Fibroblast of the aortic adventitia (primary cell): ENCODE measurements at regions not wholly inside any gene's neighbourhood (a gene's known extent, or its start where the extent isn't known, plus 50 kb on each side); places are given as distances from the start of the nearest gene placed in this dataset.

ENCODE experiments used
- DNase-seq: peaks from one replicate; pipeline ENCODE4 v3.0.0-alpha.2; 2010; ENCODE audit warnings: low read depth
- H3K4me3 ChIP-seq: 2 replicates; pipeline ENCODE4 v1.5.1; 2011; ENCODE audit warnings: low read depth, mild to moderate bottlenecking, control low read depth, low read length, moderate library complexity
- CTCF ChIP-seq: IDR thresholded peaks from 2 replicates; pipeline ENCODE4 v1.5.1; 2011; ENCODE audit warnings: mild to moderate bottlenecking, low read length, control low read depth, inconsistent platforms; ENCODE audit not compliant: insufficient read depth

DNA sequence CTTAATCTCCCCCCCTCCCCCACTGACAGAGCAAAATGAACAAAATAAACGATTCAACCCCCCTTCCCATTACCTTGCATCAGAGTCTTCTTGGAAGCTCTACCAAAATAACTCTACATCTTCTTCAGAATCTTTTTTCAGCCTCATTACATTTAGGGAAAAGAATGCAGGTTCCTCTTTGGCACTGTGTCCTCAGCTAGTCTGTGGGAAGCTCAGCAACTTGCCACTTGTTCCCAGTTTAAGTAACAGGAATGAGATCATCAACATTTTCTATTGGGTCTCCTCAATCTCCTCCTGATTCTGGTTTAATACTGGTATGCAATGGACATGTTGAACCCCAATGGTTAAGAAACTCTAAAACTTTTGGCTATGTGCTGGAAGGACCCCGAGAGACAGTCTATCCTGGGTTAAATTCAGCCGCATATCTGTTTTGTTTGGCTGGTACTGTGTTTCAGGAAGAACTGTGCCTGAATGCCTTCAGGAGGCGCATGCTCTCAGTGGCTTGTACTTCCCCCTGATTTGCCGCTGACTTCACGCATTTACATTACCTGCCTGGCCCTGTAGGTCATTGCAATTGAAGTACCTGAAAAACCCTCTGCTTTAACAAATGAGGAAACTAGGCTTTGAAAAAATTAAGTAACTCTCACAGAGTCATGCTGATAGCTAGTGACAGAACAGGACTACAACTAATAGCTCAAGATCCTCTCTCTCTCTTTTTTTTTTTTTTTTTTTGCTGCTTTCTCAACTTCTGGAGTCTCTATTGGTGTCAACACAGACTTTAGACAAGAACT is 78.1 kb upstream of the HMHB1 start:
- no peak for TF ChIP-seq CTCF
- H3K4me3 ChIP-seq: no peak overlapping the region
- peak; percentile 61 for DNase-seq

DNA sequence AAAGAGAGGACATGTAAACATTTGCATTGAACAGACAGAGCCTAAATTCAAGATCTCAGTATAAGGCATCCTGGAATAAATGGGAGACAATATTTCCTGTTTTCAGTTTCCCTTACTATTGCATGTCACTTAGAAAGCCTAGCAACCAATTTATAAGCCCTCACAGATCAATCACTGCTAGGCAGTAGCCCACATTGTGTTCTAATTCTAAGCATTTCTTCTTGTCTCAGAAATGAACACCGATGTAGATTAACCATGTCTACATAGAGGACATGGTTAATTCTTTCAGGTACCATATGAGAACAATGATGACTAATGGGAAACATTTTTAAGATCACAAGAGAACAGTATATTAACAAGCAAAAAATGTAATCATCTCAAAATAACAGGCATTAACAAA is 79.6 kb upstream of the HMHB1 start:
- H3K4me3 ChIP-seq: no peak overlapping the region
- DNase-seq: no peak
- TF ChIP-seq CTCF: no peak

DNA sequence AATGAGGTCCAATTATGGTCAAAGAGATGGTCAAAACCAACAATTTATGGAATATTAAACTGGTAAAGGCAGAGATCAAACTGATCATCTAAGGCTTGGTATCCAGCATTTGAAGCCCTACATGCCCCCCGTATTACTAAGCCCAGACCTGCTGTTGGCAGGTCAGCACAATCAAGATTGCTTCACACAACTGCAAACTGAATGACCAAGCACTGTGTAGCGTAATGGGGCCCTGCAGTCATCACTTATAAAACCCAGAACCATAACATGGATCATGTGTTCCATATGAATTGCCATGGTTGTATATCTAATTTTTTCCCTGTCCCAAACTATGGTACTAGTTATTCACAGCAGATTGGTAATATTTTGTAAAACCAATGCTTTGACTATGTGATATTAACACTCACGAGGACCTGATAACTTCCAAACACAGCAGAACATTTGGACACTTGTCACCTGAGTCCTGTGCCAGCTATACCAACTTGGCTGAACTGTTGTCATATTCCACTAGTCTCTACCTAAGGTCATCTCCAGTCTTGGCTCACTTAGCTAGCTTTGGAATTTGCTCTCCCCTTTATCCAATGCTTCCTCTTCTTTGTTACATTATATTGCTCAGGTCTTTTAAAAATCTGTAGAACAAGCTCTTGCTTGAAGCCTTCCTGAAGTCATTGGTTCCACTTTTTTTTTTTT is 81.7 kb upstream of the HMHB1 start:
- TF ChIP-seq CTCF: no peak
- no peak for DNase-seq
- no peak overlapping the region for H3K4me3 ChIP-seq

GRCh38 chr5:143729334-143729946 is 82.5 kb upstream of the HMHB1 start:
- DNase-seq: no peak
- TF ChIP-seq CTCF: no peak

GRCh38 chr5:143723159-143723558 is 88.8 kb upstream of the HMHB1 start:
- no peak for DNase-seq
- H3K4me3 ChIP-seq: no peak overlapping the region
- TF ChIP-seq CTCF: no peak

More at GRCh38 chr5:143729334-143729946, 82.5 kb upstream of the HMHB1 start:
- H3K4me3 ChIP-seq: no peak overlapping the region

DNA sequence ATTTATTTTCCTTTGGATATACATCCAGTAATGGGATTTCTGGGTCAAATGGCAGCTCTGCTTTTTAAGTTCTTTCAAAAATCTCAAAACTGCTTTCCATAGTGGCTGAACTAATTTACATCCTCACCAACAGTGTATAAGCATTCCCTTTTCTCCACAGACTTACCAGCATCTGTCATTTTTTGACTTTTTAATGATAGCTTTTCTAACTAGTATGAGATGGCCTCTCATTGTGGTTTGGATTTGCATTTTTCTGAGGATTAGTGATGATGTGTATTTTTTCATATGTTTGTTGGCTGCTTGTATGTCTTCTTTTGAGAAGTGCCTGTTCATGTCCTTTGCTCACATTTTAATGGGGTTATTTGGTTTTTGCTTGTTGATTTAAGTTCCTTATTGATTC is 90.0 kb upstream of the HMHB1 start:
- no peak for TF ChIP-seq CTCF
- H3K4me3 ChIP-seq: no peak overlapping the region
- no peak for DNase-seq
